Upper lobe of left lung (tissue), 6 donors: ENCODE measurements at regions not wholly inside any gene's neighbourhood (a gene's known extent, or its start where the extent isn't known, plus 50 kb on each side); places are given as distances from the start of the nearest gene placed in this dataset.

Source experiments
- ATAC-seq, 2 donors: fragments of 200-7000 bp; cut with Tn5 transposase; one replicate each; pipeline ENCODE4 v1.9.1; 2022; ENCODE audit warnings: mild to moderate bottlenecking in 2 of 2, moderate library complexity in 2 of 2; ENCODE audit not compliant: low FRiP score in 2 of 2
- DNase-seq, 2 donors: peaks; one replicate each; pipeline ENCODE4 v3.0.0-alpha.2; 2019 to 2020
- H3K27ac ChIP-seq, 4 donors: fragments of 200-600 bp; sonication (generic); one replicate each; pipeline ENCODE4 v1.5.1; 2016 to 2019
- H3K27me3 ChIP-seq, 4 donors: fragments of 200-600 bp; sonication (generic); one replicate each; pipeline ENCODE4 v1.5.1; 2017 to 2019
- H3K36me3 ChIP-seq, 4 donors: fragments of 200-600 bp; sonication (generic); one replicate each; pipeline ENCODE4 v1.5.1; 2016 to 2019
- H3K4me1 ChIP-seq, 4 donors: fragments of 200-600 bp; sonication (generic); one replicate each; pipeline ENCODE4 v1.5.1; 2018 to 2019
- H3K4me3 ChIP-seq, 4 donors: fragments of 200-600 bp; sonication (generic); one replicate each; pipeline ENCODE4 v1.5.1; 2017 to 2019; ENCODE audit warnings: mild to moderate bottlenecking in 2 of 4, moderate library complexity in 1 of 4
- H3K9me3 ChIP-seq, 4 donors: fragments of 200-600 bp; sonication (generic); one replicate each; pipeline ENCODE4 v1.5.1; 2018 to 2019
- CTCF ChIP-seq, 6 experiments: fragments of 450-650 bp in 4 of 6; fragments of 200-600 bp in 2 of 6; sonication (generic) in 2 of 6; IDR thresholded peaks; one replicate each; pipeline ENCODE4 v1.5.1; 2016 to 2019; ENCODE audit warnings: antibody characterized with exemption in 6 of 6
- EP300 ChIP-seq, 4 donors: sonication (generic); formaldehyde crosslinking; IDR thresholded peaks; one replicate each; pipeline ENCODE4 v1.5.1; 2017; ENCODE audit warnings: antibody characterized with exemption in 4 of 4, control low read depth in 2 of 4
- POLR2A ChIP-seq, 4 donors: fragments of 450-650 bp; IDR thresholded peaks; one replicate each; pipeline ENCODE4 v1.5.1; 2016 to 2017; ENCODE audit warnings: antibody characterized with exemption in 4 of 4, mild to moderate bottlenecking in 2 of 4
- POLR2AphosphoS5 ChIP-seq, 2 donors: sonication (generic); formaldehyde crosslinking; IDR thresholded peaks; one replicate each; pipeline ENCODE4 v1.5.1; 2017; ENCODE audit warnings: antibody characterized with exemption in 2 of 2
- WGBS, 2 donors: methylation state at CpG; one replicate each; pipeline ENCODE4 v1.1.5; 2017 to 2018; 5-methylcytosine and 5-hydroxymethylcytosine counted together
- donor health status: DM: no; HTN: no; CAD: no; lungs with moderate emphysema.
- donor health status: DM: no; HTN: yes; CAD: no; lungs with severe emphysema.

- Histone ChIP-seq H3K9me3 (no peaks in the 10 kb centered on the region), H3K4me3 (no peak overlapping the region), H3K27ac (no peak overlapping the region), H3K4me1 (no peaks in the 10 kb centered on the region), H3K36me3 (no peaks in the 10 kb centered on the region), H3K27me3 (no peaks in the 10 kb centered on the region)
- DNase-seq (no peak), ATAC-seq (no peak)
- 83 to 89% methylated on average over 3 of the region's 3 CpGs for WGBS, 2 donors
- no peak for TF ChIP-seq CTCF (IDR thresholded peaks at IDR 0.05)
- TF ChIP-seq POLR2AphosphoS5 (IDR thresholded peaks at IDR 0.05) = no peak
- TF ChIP-seq EP300 (IDR thresholded peaks at IDR 0.05) = no peak
- no peak for TF ChIP-seq POLR2A (IDR thresholded peaks at IDR 0.05)
These were observed 70.6 kb upstream of the SNRK start for GRCh38 chr3:43215663-43216275.

GRCh38 chr3:43215138-43215537 lies 71.2 kb upstream of the SNRK start:
- no peaks in the 10 kb centered on the region for H3K4me1 ChIP-seq
- H3K4me3 ChIP-seq = no peak overlapping the region
- 93 to 97% methylated on average over 3 of the region's 3 CpGs for WGBS, 2 donors
- TF ChIP-seq EP300 (IDR thresholded peaks at IDR 0.05) (no peak), POLR2A (IDR thresholded peaks at IDR 0.05) (no peak), POLR2AphosphoS5 (IDR thresholded peaks at IDR 0.05) (no peak), CTCF (IDR thresholded peaks at IDR 0.05) (no peak)
- H3K27me3 ChIP-seq = no peaks in the 10 kb centered on the region
- no peaks in the 10 kb centered on the region for H3K9me3 ChIP-seq
- ATAC-seq (no peak), DNase-seq (no peak)
- no peak overlapping the region for H3K27ac ChIP-seq
- no peaks in the 10 kb centered on the region for H3K36me3 ChIP-seq

GRCh38 chr3:43214616-43215015 lies 71.7 kb upstream of the SNRK start:
- WGBS, 2 donors = 82 to 89% methylated on average over 4 of the region's 4 CpGs
- TF ChIP-seq POLR2A (IDR thresholded peaks at IDR 0.05) (no peak), POLR2AphosphoS5 (IDR thresholded peaks at IDR 0.05) (no peak), EP300 (IDR thresholded peaks at IDR 0.05) (no peak), CTCF (IDR thresholded peaks at IDR 0.05) (no peak)
- no peaks in the 10 kb centered on the region for H3K36me3 ChIP-seq
- H3K27me3 ChIP-seq = no peaks in the 10 kb centered on the region
- no peak overlapping the region for H3K27ac ChIP-seq
- no peak for DNase-seq
- no peak for ATAC-seq
- H3K4me3 ChIP-seq = no peak overlapping the region
- H3K4me1 ChIP-seq = no peaks in the 10 kb centered on the region
- H3K9me3 ChIP-seq = no peaks in the 10 kb centered on the region

- no peak overlapping the region for H3K4me3 ChIP-seq
- ATAC-seq (no peak), DNase-seq (no peak)
- H3K9me3 ChIP-seq = no peaks in the 10 kb centered on the region
- no peak overlapping the region for H3K27ac ChIP-seq
- TF ChIP-seq POLR2AphosphoS5 (IDR thresholded peaks at IDR 0.05) (no peak), POLR2A (IDR thresholded peaks at IDR 0.05) (no peak)
- H3K4me1 ChIP-seq = no peaks in the 10 kb centered on the region
- 89 to 95% methylated on average over 1 of the region's 1 CpG for WGBS, 2 donors
- no peaks in the 10 kb centered on the region for H3K27me3 ChIP-seq
- H3K36me3 ChIP-seq = no peaks in the 10 kb centered on the region
These were observed 72.7 kb upstream of the SNRK start for GRCh38 chr3:43213631-43214030.

- Histone ChIP-seq H3K36me3 (no peaks in the 10 kb centered on the region), H3K9me3 (no peaks in the 10 kb centered on the region), H3K4me1 (no peaks in the 10 kb centered on the region), H3K4me3 (no peak overlapping the region), H3K27me3 (no peaks in the 10 kb centered on the region), H3K27ac (no peak overlapping the region)
- TF ChIP-seq POLR2A (IDR thresholded peaks at IDR 0.05) (no peak), POLR2AphosphoS5 (IDR thresholded peaks at IDR 0.05) (no peak), EP300 (IDR thresholded peaks at IDR 0.05) (no peak), CTCF (IDR thresholded peaks at IDR 0.05) (no peak)
- WGBS, 2 donors = 91 to 94% methylated on average over 8 of the region's 8 CpGs
- ATAC-seq (no peak), DNase-seq (no peak)
These were observed 73.3 kb upstream of the SNRK start for GRCh38 chr3:43212914-43213611.
